ENCODE measurements at regions not wholly inside any gene's neighbourhood (a gene's known extent, or its start where the extent isn't known, plus 50 kb on each side); places are given as distances from the start of the nearest gene placed in this dataset.

- no peak for DNase-seq (ENCODE audit: low read depth, low spot score)
These were observed 295.3 kb upstream of the MKI67 start for GRCh38 chr10:128421371-128422160.

GRCh38 chr10:128422190-128422589, 296.0 kb upstream of the MKI67 start:
- no peak for DNase-seq (ENCODE audit: low read depth, low spot score)

DNA sequence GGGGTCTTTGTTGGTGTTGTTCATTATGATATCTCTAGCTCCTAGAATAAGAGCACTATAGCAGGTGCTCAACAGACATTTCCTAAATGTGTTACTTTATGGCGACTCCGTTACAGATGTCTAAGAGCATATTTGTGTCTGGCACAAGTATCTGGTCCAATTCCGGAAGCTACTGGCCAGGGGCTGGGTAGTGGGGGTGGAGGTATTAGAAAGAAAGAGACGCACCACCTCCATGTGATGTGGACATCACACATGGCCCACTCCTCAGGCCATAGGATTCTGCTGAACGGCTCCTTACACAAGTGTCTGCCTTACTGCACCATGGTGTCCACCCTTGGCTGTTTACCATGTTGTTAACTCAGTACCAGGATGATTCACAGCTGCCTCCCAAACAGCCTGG, 296.8 kb upstream of the MKI67 start:
- DNase-seq (ENCODE audit: low read depth, low spot score), result no peak

DNA sequence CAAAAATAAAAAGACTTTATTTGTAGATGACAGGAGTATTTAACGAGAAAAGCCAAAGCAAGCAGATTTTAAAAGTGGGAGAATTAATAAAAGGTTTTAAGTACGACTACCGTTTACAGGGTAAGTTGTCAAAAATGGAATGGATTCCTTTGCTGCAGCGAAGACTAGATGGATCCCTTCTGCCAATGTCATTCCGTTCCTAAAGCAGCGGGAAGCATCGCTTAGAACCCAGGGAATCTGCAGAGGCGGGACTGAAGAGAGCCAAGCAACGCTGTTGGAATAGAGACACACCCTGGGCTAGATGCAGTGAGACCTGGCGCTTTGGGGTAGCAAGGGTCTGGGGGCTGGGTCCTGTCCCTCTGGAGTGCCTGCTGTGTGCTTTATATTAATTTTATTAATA, 303.1 kb upstream of the MKI67 start:
- DNase-seq (ENCODE audit: low read depth, low spot score), result no peak

- no peak for DNase-seq (ENCODE audit: low read depth, low spot score)
These were observed 303.8 kb upstream of the MKI67 start for GRCh38 chr10:128429835-128430513.

DNA sequence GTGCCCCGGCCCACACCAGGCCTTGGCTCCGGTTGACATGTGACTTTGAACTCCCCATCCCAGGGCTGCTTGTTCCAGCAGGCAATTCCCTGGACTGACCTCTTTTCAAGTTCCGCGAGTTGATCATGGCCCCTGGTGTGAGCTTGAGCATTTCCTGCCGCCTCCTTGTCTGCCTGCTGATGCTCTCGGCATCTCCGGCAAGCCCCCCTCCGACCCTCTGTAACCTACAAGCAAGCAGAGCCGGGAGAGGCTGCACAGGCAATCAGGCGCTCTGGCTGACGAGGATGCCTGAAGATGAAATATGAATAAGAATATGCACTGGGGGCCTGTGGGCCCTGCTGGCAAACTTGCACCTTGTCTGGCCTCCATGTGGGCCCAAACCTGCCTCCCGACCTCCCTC, 304.9 kb upstream of the MKI67 start:
- no peak for DNase-seq (ENCODE audit: low read depth, low spot score)

DNA sequence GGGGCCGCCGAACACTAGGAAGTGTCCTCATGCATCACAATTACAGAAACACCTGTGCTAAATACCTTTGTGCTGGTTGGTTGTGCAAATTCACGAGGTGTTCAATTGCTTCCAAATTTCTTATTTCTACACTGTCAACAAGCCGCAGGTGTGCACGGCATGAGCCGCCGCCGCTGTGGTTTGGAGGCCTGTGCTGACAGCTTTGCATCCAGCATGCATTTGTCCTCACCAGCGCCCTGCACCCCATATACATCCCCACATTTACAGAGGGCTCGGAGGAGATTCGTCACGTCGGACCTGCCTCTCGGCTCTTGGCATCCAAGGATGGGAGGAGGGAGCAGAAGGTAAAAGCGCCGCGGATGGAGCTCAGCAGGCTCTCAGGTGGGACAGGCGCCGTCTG, 305.3 kb upstream of the MKI67 start:
- no peak for DNase-seq (ENCODE audit: low read depth, low spot score)

DNA sequence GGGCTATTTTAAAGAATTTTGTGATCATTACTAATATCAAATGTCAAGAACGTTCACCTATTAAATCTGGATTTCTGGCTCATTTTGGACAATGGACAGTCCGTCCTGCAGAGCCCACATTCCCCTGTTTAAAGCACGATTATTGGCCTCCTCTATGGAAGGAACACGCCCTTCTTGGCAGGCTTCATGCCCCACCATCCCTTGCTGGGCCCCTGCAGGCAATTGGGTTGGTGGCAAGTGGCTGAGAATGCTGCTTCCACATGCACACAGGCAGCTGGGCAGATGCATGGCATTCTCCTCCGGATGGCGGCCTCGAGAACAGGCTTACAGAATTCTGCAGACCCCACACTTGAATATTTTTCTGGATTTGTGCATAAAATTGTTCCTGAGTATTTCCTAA, 305.8 kb upstream of the MKI67 start:
- no peak for DNase-seq (ENCODE audit: low read depth, low spot score)

DNA sequence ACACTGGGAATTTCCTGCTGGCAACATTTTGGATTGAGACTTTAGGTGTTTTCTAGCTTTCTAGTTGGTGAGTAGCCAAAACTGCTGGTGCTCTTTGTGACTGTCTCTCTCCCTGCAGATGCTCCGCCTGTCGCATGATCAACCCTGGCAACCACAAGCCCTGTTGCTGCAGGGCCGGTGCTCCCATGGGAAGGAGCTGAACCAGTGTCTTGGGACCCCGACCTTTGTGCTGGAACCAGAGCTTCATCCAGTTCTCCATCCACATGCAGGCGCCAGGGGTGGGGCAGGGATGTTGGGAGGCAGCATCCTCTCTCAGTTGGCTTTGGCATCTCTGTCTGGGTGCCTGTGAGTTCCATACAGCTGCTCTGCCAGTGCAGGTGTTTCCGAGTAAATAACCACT, 306.2 kb upstream of the MKI67 start:
- DNase-seq (ENCODE audit: low read depth, low spot score), result no peak

- DNase-seq (ENCODE audit: low read depth, low spot score), result no peak
These were observed 309.6 kb upstream of the MKI67 start for GRCh38 chr10:128435811-128436210.

GRCh38 chr10:128437786-128438345, 311.6 kb upstream of the MKI67 start:
- no peak for DNase-seq (ENCODE audit: low read depth, low spot score)

DNA sequence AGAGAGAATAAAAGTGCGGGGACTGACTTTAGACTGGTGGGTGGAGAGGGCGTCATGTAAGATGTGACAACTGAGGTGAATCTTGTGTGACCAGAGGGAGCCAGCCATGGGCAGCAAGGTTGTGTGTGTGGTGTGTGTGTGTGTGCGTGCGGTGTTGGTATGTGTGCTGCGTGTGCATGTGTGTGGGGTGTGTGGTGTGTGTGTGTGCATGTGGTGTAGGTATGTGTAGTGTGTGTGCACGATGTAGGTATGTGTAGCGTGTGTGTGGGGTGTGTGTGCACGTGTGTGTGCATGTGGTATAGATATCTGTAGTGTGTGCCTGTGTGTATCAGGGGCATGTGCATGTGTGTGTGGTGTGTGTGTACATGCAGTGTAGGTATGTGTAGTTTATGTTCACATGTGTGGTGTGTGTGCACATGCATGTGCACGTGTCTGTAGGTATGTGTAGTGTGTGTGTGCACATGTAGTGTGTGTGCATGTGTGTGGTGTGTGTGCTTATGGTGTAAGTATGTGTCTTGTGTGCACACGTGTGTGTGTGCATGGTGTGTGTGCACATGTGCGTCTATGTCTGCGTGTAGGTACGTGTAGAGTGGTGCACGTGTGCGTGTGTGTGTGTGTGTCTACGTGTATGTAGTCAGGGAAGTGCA, 312.3 kb upstream of the MKI67 start:
- no peak for DNase-seq (ENCODE audit: low read depth, low spot score)

DNA sequence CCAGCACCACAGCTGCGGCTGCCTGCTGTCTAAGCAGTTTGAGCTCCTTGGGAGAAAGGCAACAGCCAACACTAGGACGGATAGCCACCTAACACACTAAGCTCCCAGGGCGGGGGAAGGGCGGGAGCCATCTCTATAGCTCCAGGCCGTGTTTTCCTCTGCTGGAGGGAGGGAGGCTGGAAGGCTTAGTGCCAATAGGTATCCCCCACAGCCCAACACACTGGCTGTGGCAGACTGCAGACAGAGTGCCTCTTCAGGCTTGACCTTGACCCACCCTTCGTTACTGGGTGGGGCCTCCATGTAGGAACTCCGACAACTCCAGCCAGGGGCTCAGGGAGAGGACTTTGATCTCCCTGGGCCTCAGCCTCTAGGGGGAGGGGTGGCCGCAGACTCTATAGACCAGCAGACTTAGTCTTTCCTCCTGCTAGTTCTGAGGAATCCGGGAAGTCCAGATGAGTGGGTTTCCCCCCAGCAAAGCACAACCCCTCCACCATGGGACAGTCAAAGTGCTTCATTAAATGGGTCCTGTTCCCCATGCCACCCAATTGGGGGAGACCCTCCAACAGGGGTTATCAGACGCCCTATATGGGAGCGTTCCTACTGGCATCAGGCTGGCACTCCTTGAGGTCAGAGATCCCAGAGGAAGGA, 314.4 kb upstream of the MKI67 start:
- no peak for DNase-seq (ENCODE audit: low read depth, low spot score)

GRCh38 chr10:128443925-128444518, 317.8 kb upstream of the MKI67 start:
- DNase-seq (ENCODE audit: low read depth, low spot score), result no peak

GRCh38 chr10:128448796-128449195, 322.6 kb upstream of the MKI67 start:
- no peak for DNase-seq (ENCODE audit: low read depth, low spot score)

DNA sequence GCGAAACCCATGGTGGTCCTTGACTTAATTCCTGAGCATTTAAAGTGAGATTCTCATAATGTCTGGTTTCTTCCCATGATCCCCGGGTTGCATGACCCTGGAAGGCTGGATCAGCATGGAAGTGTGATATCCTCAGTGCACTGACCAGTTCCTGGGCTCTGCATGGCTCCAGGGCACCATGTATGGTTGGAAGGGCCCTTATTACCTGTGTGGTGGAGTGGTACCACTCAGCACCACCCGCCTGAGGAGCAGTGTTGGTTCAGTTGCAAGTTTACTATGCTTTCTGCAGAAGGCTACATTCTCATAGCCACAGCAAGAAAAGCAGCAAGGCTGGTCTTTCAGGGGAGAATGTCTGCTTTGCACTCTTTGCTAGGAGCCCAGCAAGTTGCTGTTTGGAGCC, 325.7 kb upstream of the MKI67 start:
- no peak for DNase-seq (ENCODE audit: low read depth, low spot score)

- DNase-seq (ENCODE audit: low read depth, low spot score), result no peak
These were observed 330.0 kb upstream of the MKI67 start for GRCh38 chr10:128456271-128456670.

GRCh38 chr10:128457136-128457535, 330.9 kb upstream of the MKI67 start:
- no peak for DNase-seq (ENCODE audit: low read depth, low spot score)

- no peak for DNase-seq (ENCODE audit: low read depth, low spot score)
These were observed 335.8 kb upstream of the MKI67 start for GRCh38 chr10:128461991-128462390.

GRCh38 chr10:128462844-128463243, 336.6 kb upstream of the MKI67 start:
- DNase-seq (ENCODE audit: low read depth, low spot score), result no peak

DNA sequence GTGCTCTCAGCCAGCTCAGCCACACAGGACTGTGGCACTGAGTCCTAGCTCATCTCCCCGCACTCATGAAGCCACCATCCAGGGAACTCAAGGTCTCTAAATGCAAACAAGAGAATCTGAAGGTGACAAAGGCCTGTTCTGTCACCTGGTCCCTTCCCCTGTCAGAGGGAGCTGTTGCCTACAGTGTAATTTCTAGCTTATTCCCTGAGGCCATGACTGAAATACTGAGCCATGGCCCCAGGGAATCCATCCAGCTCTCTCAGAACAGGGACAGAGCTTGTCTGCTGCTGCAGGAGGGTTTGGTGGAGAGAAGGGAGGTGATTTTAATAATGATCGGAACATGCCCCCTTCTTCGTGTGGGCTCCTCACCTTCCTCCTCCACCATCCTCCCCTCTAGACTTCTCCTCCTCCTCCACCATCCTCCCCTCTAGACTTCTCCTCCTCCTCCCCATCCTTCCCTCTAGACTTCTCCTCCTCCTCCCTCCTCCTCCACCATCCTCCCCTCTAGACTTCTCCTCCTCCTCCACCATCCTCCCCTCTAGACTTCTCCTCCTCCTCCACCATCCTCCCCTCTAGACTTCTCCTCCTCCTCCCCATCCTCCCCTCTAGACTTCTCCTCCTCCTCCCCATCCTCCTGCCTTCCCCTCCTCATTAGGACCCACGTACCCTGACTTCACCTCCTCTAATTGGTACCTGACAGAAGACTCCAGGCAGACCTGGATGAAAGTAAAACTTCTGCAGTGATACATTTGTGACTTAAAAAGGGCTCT, 338.0 kb upstream of the MKI67 start:
- DNase-seq (ENCODE audit: low read depth, low spot score), result no peak
